Mucosa of descending colon (tissue), 3 donors: ENCODE measurements at regions not wholly inside any gene's neighbourhood (a gene's known extent, or its start where the extent isn't known, plus 50 kb on each side); places are given as distances from the start of the nearest gene placed in this dataset.
A peak's percentile ranks its signal among the peaks of the same experiment; 100 is the strongest.
"Not testable (repeated sequence)": the region's sequence is repeated elsewhere in the genome, so short reads cannot be mapped to it uniquely, and the experiment has no call there.

Experiments used
- ATAC-seq: fragments of 200-7000 bp; cut with Tn5 transposase; one replicate; pipeline ENCODE4 v1.9.1; 2020; ENCODE audit warnings: mild to moderate bottlenecking, moderate library complexity
- DNase-seq, 3 donors: peaks; one replicate each; pipeline ENCODE4 v3.0.0-alpha.2; 2020
- H3K36me3 ChIP-seq: fragments of 200-600 bp; one replicate; pipeline ENCODE4 v1.8.0; 2021; ENCODE audit warnings: low read depth, mild to moderate bottlenecking
- H3K4me1 ChIP-seq: fragments of 200-600 bp; one replicate; pipeline ENCODE4 v1.8.0; 2021; ENCODE audit warnings: low read depth, mild to moderate bottlenecking
- H3K4me3 ChIP-seq: fragments of 200-600 bp; one replicate; pipeline ENCODE4 v1.8.0; 2021; ENCODE audit warnings: mild to moderate bottlenecking
- H3K9me3 ChIP-seq: fragments of 200-600 bp; one replicate; pipeline ENCODE4 v1.8.0; 2021; ENCODE audit warnings: mild to moderate bottlenecking
- CTCF ChIP-seq: fragments of 200-600 bp; IDR thresholded peaks from one replicate; pipeline ENCODE4 v1.8.0; 2022; ENCODE audit warnings: antibody characterized with exemption, mild to moderate bottlenecking
- intact Hi-C, 2 donors: fragments of 100-400 bp; cut with DNase I in 1 of 2; cut with micrococcal nuclease in 1 of 2; formaldehyde crosslinking; loops; one replicate each; pipeline versions ENCODE4 v1.11.0 to v1.11.1; 2022; cut with DNase I, micrococcal nuclease
- donor health status: DM: no; HTN: no; CAD: no; lungs with moderate emphysema.
- donor health status: DM: no; HTN: no; CAD: no.
- donor health status: DM: no; HTN: yes; CAD: no.

- intact Hi-C loops = no loop called here
- Histone ChIP-seq H3K4me3 (no peak overlapping the region), H3K36me3 (no peaks in the 10 kb centered on the region), H3K4me1 (no peaks in the 10 kb centered on the region), H3K9me3 (no peaks in the 10 kb centered on the region)
- no peak for ATAC-seq
- DNase-seq = no peak
- no peak for TF ChIP-seq CTCF
Observed at GRCh38 chr17:14429084-14429483, 128.2 kb downstream of the HS3ST3B1 start.

- intact Hi-C loops = no loop called here
- no peaks in the 10 kb centered on the region for H3K9me3 ChIP-seq
- TF ChIP-seq CTCF = no peak
- no peak overlapping the region for H3K4me3 ChIP-seq
- DNase-seq (peak in 1 of 3 donors; percentile 12), ATAC-seq (peak; percentile 79)
- H3K36me3 ChIP-seq = no peaks in the 10 kb centered on the region
- no peaks in the 10 kb centered on the region for H3K4me1 ChIP-seq
Observed at GRCh38 chr17:14428648-14429029, 127.8 kb downstream of the HS3ST3B1 start.

GRCh38 chr17:14427900-14428647 is 127.2 kb downstream of the HS3ST3B1 start:
- Histone ChIP-seq H3K36me3 (no peaks in the 10 kb centered on the region), H3K9me3 (no peaks in the 10 kb centered on the region), H3K4me1 (no peaks in the 10 kb centered on the region), H3K4me3 (no peak overlapping the region)
- no peak for TF ChIP-seq CTCF
- peak; percentile 95 for ATAC-seq
- DNase-seq = peak in 1 of 3 donors; percentile 17
- intact Hi-C loops = no loop called here

- H3K4me1 ChIP-seq, intact Hi-C loops, DNase-seq, ATAC-seq, H3K9me3 ChIP-seq, H3K36me3 ChIP-seq, H3K4me3 ChIP-seq: not testable (repeated sequence)
Observed at GRCh38 chr17:14423156-14423555, 122.3 kb downstream of the HS3ST3B1 start.

- DNase-seq (no peak), ATAC-seq (no peak)
- no peak overlapping the region for H3K4me3 ChIP-seq
- H3K4me1 ChIP-seq = no peaks in the 10 kb centered on the region
- no peak for TF ChIP-seq CTCF
- no peaks in the 10 kb centered on the region for H3K9me3 ChIP-seq
- intact Hi-C loops = no loop called here
- H3K36me3 ChIP-seq = no peaks in the 10 kb centered on the region
Observed at GRCh38 chr17:14417336-14417735, 116.5 kb downstream of the HS3ST3B1 start.

- Histone ChIP-seq H3K36me3 (no peaks in the 10 kb centered on the region), H3K4me3 (no peak overlapping the region), H3K4me1 (no peaks in the 10 kb centered on the region), H3K9me3 (no peaks in the 10 kb centered on the region)
- DNase-seq (no peak), ATAC-seq (no peak)
- intact Hi-C loops = no loop called here
- TF ChIP-seq CTCF = no peak
Observed at GRCh38 chr17:14409292-14409691, 108.4 kb downstream of the HS3ST3B1 start.
